NCI-H146 (cell line): ENCODE measurements at regions not wholly inside any gene's neighbourhood (a gene's known extent, or its start where the extent isn't known, plus 50 kb on each side); places are given as distances from the start of the nearest gene placed in this dataset.
A peak's percentile ranks its signal among the peaks of the same experiment; 100 is the strongest.
"Not testable (repeated sequence)": the region's sequence is repeated elsewhere in the genome, so short reads cannot be mapped to it uniquely, and the experiment has no call there.

ENCODE experiments used
- DNase-seq: peaks from one replicate; lab custom pipeline; 2025; lab: John Stamatoyannopoulos, UW

- no peak for DNase-seq
Measured at GRCh38 chr10:52952391-52953055, 179.9 kb upstream of the MBL2 start.

GRCh38 chr10:52951824-52952223 lies 179.2 kb upstream of the MBL2 start:
- peak; percentile 60 for DNase-seq

- no peak for DNase-seq
Measured at GRCh38 chr10:52950578-52950977, 178.0 kb upstream of the MBL2 start.

GRCh38 chr10:52949899-52950298 lies 177.3 kb upstream of the MBL2 start:
- DNase-seq: peak; percentile 54

- no peak for DNase-seq
Measured at GRCh38 chr10:52946486-52946885, 173.9 kb upstream of the MBL2 start.

- not testable (repeated sequence) for DNase-seq
Measured at GRCh38 chr10:52945521-52945920, 172.9 kb upstream of the MBL2 start.

GRCh38 chr10:52940921-52941320 lies 168.3 kb upstream of the MBL2 start:
- no peak for DNase-seq

GRCh38 chr10:52939894-52940293 lies 167.3 kb upstream of the MBL2 start:
- no peak for DNase-seq

GRCh38 chr10:52933748-52934147 lies 161.2 kb upstream of the MBL2 start:
- no peak for DNase-seq

- no peak for DNase-seq
Measured at GRCh38 chr10:52927678-52928077, 155.1 kb upstream of the MBL2 start.

- DNase-seq: peak; percentile 21
Measured at GRCh38 chr10:52923520-52923919, 150.9 kb upstream of the MBL2 start.

GRCh38 chr10:52918714-52919305 lies 146.2 kb upstream of the MBL2 start:
- no peak for DNase-seq

- DNase-seq: no peak
Measured at GRCh38 chr10:52915391-52915790, 142.8 kb upstream of the MBL2 start.

GRCh38 chr10:52911163-52911562 lies 138.6 kb upstream of the MBL2 start:
- no peak for DNase-seq

- DNase-seq: no peak
Measured at GRCh38 chr10:52908478-52908877, 135.9 kb upstream of the MBL2 start.

- no peak for DNase-seq
Measured at GRCh38 chr10:52906046-52906445, 133.5 kb upstream of the MBL2 start.

GRCh38 chr10:52903397-52903938 lies 130.9 kb upstream of the MBL2 start:
- no peak for DNase-seq

GRCh38 chr10:52900593-52900992 lies 128.0 kb upstream of the MBL2 start:
- DNase-seq: no peak

- no peak for DNase-seq
Measured at GRCh38 chr10:52897162-52897561, 124.6 kb upstream of the MBL2 start.

GRCh38 chr10:52895059-52895458 lies 122.5 kb upstream of the MBL2 start:
- no peak for DNase-seq

- no peak for DNase-seq
Measured at GRCh38 chr10:52890281-52890680, 117.7 kb upstream of the MBL2 start.

GRCh38 chr10:52889611-52890010 lies 117.0 kb upstream of the MBL2 start:
- DNase-seq: peak; percentile 9

GRCh38 chr10:52883996-52884871 lies 111.7 kb upstream of the MBL2 start:
- DNase-seq: peak; percentile 61
